ENCODE measurements at regions not wholly inside any gene's neighbourhood (a gene's known extent, or its start where the extent isn't known, plus 50 kb on each side); places are given as distances from the start of the nearest gene placed in this dataset.

GRCh38 chr14:46245276-46245675 lies 406.3 kb downstream of the RPL10L start:
- Histone ChIP-seq H3K9me2 (replicated peaks; ENCODE audit: insufficient read depth, low read length) (no peaks in the 10 kb centered on the region), H3K4me1 (ENCODE audit: low read length) (no peaks in the 10 kb centered on the region), H3K27ac (ENCODE audit: low read length) (no peak overlapping the region), H3K4me3 (ENCODE audit: low read length) (no peak overlapping the region), H3F3A (ENCODE audit: insufficient read depth, low read length) (no peaks in the 10 kb centered on the region), H3K36me3 (replicated peaks; ENCODE audit: insufficient read depth, low read length) (no peaks in the 10 kb centered on the region), H3K4me2 (ENCODE audit: low read depth, low read length) (no peak overlapping the region), H2AFZ (ENCODE audit: low read length) (no peak overlapping the region), H3K9ac (ENCODE audit: low read length) (no peak overlapping the region), H4K20me1 (ENCODE audit: insufficient read depth, low read length) (no peaks in the 10 kb centered on the region), H3K27me3 (replicated peaks; ENCODE audit: insufficient read depth, low read length) (no peaks in the 10 kb centered on the region), H3K79me2 (ENCODE audit: low read length) (no peaks in the 10 kb centered on the region), H3K9me3 (replicated peaks; ENCODE audit: insufficient read depth, low read length) (no peaks in the 10 kb centered on the region)
- DNase-seq = no peak
- TF ChIP-seq EZH2phosphoT487 (IDR thresholded peaks at IDR 0.05; ENCODE audit: low read length) (no peak), CTCF (IDR thresholded peaks at IDR 0.05; ENCODE audit: low read length) (no peak), EZH2 (optimal IDR thresholded peaks at IDR 0.05; ENCODE audit: low read depth, low read length) (no peak)

- H3K4me3 ChIP-seq (ENCODE audit: low read length) = no peak overlapping the region
- no peaks in the 10 kb centered on the region for H3K79me2 ChIP-seq (ENCODE audit: low read length)
- H3K36me3 ChIP-seq (replicated peaks; ENCODE audit: insufficient read depth, low read length) = no peaks in the 10 kb centered on the region
- no peaks in the 10 kb centered on the region for H3K9me2 ChIP-seq (replicated peaks; ENCODE audit: insufficient read depth, low read length)
- no peak for TF ChIP-seq CTCF (IDR thresholded peaks at IDR 0.05; ENCODE audit: low read length)
- no peak for TF ChIP-seq EZH2phosphoT487 (IDR thresholded peaks at IDR 0.05; ENCODE audit: low read length)
- no peak for TF ChIP-seq EZH2 (optimal IDR thresholded peaks at IDR 0.05; ENCODE audit: low read depth, low read length)
- H3F3A ChIP-seq (ENCODE audit: insufficient read depth, low read length) = no peaks in the 10 kb centered on the region
- no peaks in the 10 kb centered on the region for H3K27me3 ChIP-seq (replicated peaks; ENCODE audit: insufficient read depth, low read length)
- no peak overlapping the region for H2AFZ ChIP-seq (ENCODE audit: low read length)
- no peaks in the 10 kb centered on the region for H3K4me1 ChIP-seq (ENCODE audit: low read length)
- no peaks in the 10 kb centered on the region for H3K9me3 ChIP-seq (replicated peaks; ENCODE audit: insufficient read depth, low read length)
- H3K27ac ChIP-seq (ENCODE audit: low read length) = no peak overlapping the region
- no peaks in the 10 kb centered on the region for H4K20me1 ChIP-seq (ENCODE audit: insufficient read depth, low read length)
- no peak overlapping the region for H3K4me2 ChIP-seq (ENCODE audit: low read depth, low read length)
- no peak for DNase-seq
- no peak overlapping the region for H3K9ac ChIP-seq (ENCODE audit: low read length)
Measured at GRCh38 chr14:46233786-46234185, 417.8 kb downstream of the RPL10L start.

- Histone ChIP-seq H2AFZ (ENCODE audit: low read length) (no peak overlapping the region), H3K4me3 (ENCODE audit: low read length) (no peak overlapping the region), H3K9me3 (replicated peaks; ENCODE audit: insufficient read depth, low read length) (no peaks in the 10 kb centered on the region), H3K4me2 (ENCODE audit: low read depth, low read length) (no peak overlapping the region), H3K27me3 (replicated peaks; ENCODE audit: insufficient read depth, low read length) (no peaks in the 10 kb centered on the region), H3F3A (ENCODE audit: insufficient read depth, low read length) (no peaks in the 10 kb centered on the region), H3K36me3 (replicated peaks; ENCODE audit: insufficient read depth, low read length) (no peaks in the 10 kb centered on the region), H4K20me1 (ENCODE audit: insufficient read depth, low read length) (no peaks in the 10 kb centered on the region), H3K79me2 (ENCODE audit: low read length) (no peaks in the 10 kb centered on the region), H3K9me2 (replicated peaks; ENCODE audit: insufficient read depth, low read length) (no peaks in the 10 kb centered on the region), H3K9ac (ENCODE audit: low read length) (no peak overlapping the region), H3K4me1 (ENCODE audit: low read length) (no peaks in the 10 kb centered on the region), H3K27ac (ENCODE audit: low read length) (no peak overlapping the region)
- TF ChIP-seq EZH2phosphoT487 (IDR thresholded peaks at IDR 0.05; ENCODE audit: low read length) (no peak), CTCF (IDR thresholded peaks at IDR 0.05; ENCODE audit: low read length) (no peak), EZH2 (optimal IDR thresholded peaks at IDR 0.05; ENCODE audit: low read depth, low read length) (no peak)
- no peak for DNase-seq
Measured at GRCh38 chr14:46230540-46230939, 421.0 kb downstream of the RPL10L start.
